ENCODE measurements at regions not wholly inside any gene's neighbourhood (a gene's known extent, or its start where the extent isn't known, plus 50 kb on each side); places are given as distances from the start of the nearest gene placed in this dataset.
"Not testable (repeated sequence)": the region's sequence is repeated elsewhere in the genome, so short reads cannot be mapped to it uniquely, and the experiment has no call there.

DNA sequence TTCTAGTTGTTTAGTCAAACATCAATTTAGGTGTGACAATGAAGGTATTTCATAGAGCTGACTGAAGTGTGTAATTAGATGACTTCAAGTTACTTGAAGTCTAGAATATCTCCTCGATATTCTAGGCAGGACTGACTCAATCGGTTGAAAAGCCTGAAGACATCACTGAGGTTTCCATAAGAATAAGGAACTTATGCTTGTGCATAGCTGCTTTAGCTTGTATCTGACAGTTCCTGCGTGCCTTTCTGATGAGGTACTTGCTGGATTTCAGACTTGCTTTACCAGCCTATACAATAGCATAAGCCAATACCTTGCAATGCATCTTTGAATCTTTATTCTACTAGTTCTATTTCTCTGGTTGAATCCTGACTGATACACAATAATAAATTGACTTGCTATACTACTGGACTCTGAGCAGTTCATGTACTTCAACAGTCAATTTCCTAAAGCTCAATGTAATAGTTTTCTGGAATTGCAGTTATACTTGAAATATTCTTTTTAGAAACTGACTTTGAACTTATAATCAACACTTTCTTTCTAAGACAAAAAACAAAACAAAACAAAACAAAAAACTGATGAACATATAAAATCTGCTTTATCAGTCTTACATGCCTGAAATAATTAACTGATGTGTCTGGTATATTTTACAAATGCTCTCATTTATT lies 1534.8 kb downstream of the SLITRK5 start:
- no peaks in the 10 kb centered on the region for H3K36me3 ChIP-seq
- 67 to 75% methylated on average over 3 of the region's 3 CpGs for WGBS, 2 donors
- no peak overlapping the region for H3K4me3 ChIP-seq (replicated peaks in 1 of 3)
- no peaks in the 10 kb centered on the region for H3K4me1 ChIP-seq
- intact Hi-C loops (cut with DNase I): no loop called here
- no peak overlapping the region for H3K27ac ChIP-seq
- no peak for TF ChIP-seq POLR2A (IDR thresholded peaks at IDR 0.05)
- TF ChIP-seq, protein P1, sequence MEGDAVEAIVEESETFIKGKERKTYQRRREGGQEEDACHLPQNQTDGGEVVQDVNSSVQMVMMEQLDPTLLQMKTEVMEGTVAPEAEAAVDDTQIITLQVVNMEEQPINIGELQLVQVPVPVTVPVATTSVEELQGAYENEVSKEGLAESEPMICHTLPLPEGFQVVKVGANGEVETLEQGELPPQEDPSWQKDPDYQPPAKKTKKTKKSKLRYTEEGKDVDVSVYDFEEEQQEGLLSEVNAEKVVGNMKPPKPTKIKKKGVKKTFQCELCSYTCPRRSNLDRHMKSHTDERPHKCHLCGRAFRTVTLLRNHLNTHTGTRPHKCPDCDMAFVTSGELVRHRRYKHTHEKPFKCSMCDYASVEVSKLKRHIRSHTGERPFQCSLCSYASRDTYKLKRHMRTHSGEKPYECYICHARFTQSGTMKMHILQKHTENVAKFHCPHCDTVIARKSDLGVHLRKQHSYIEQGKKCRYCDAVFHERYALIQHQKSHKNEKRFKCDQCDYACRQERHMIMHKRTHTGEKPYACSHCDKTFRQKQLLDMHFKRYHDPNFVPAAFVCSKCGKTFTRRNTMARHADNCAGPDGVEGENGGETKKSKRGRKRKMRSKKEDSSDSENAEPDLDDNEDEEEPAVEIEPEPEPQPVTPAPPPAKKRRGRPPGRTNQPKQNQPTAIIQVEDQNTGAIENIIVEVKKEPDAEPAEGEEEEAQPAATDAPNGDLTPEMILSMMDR (IDR thresholded peaks at IDR 0.05): no peak
- DNase-seq: no peak
- no peaks in the 10 kb centered on the region for H3K27me3 ChIP-seq
- H3K9me3 ChIP-seq: no peaks in the 10 kb centered on the region

DNA sequence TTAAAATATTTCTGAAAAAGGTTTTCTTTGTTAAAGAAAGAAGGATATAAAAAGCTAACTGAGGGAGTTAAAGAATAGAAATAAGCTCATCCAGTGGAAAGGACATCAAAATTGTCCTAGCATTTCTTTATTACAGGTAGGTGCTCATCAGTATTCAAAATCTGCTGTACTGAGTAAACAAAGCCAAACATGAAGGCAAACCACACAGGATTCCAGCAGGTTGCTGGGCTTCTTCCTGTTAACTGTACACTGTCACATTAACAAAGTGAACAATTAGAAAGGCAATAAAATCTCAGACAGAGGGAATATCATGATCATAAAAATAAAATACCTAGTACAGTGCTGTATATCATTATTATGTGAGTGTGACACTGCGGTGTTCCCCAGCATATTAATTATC lies 1541.0 kb downstream of the SLITRK5 start:
- intact Hi-C loops (cut with DNase I): no loop called here
- Histone ChIP-seq H3K36me3 (no peaks in the 10 kb centered on the region), H3K4me3 (replicated peaks in 1 of 3) (no peak overlapping the region), H3K9me3 (no peaks in the 10 kb centered on the region), H3K27me3 (no peaks in the 10 kb centered on the region), H3K4me1 (no peaks in the 10 kb centered on the region), H3K27ac (no peak overlapping the region)
- WGBS, 2 donors: 93% methylated on average over 1 of the region's 1 CpG
- DNase-seq: no peak
- TF ChIP-seq, protein P1 (IDR thresholded peaks at IDR 0.05): no peak
- TF ChIP-seq POLR2A (IDR thresholded peaks at IDR 0.05): no peak

DNA sequence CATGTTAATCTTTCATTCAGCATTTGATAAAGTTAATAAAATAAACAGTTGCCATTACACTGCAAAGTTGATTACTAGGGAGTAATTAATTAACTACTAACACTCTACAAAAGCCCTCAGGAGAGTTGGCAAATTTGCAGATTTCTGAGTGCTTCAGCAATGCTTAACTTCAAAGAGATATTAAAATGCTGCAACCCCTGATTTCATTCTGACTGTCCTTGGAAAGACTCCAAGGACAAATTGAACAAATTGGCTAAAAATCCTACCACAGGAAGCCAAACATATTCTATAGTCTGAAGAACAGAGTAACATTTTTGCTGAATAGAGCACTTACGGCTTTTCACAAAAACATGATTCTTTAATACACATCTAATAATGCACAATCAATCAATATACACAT lies 1543.0 kb downstream of the SLITRK5 start:
- WGBS, 2 donors: 80% methylated on average over 1 of the region's 1 CpG
- no peak for DNase-seq
- no peaks in the 10 kb centered on the region for H3K36me3 ChIP-seq
- H3K27ac ChIP-seq: no peak overlapping the region
- H3K9me3 ChIP-seq: no peaks in the 10 kb centered on the region
- no peaks in the 10 kb centered on the region for H3K4me1 ChIP-seq
- H3K27me3 ChIP-seq: no peaks in the 10 kb centered on the region
- no peak overlapping the region for H3K4me3 ChIP-seq (replicated peaks in 1 of 3)
- intact Hi-C loops (cut with DNase I): no loop called here
- TF ChIP-seq, protein P1 (IDR thresholded peaks at IDR 0.05): no peak
- TF ChIP-seq POLR2A (IDR thresholded peaks at IDR 0.05): no peak

DNA sequence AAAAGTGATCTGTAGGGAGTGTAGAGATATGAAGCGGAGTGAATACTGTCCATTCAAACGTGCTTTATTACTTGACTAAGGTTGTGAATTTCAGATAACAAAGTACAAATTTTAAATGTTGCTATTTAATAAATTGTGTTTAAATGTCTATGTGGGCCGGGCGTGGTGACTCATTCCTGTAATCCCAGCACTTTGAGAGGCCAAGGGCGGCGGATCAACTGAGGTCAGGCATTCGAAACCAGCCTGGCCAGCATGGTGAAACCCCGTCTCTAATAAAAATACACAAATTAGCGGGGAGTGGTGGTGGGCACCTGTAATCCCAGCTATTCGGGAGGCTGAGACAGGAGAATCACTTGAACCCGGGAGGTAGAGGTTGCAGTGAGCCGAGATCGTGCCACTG lies 1544.1 kb downstream of the SLITRK5 start:
- H3K9me3 ChIP-seq; H3K4me1 ChIP-seq; H3K4me3 ChIP-seq (replicated peaks in 1 of 3); H3K27ac ChIP-seq; DNase-seq; H3K36me3 ChIP-seq; H3K27me3 ChIP-seq; intact Hi-C loops (cut with DNase I): not testable (repeated sequence)
- 87 to 90% methylated on average over 13 of the region's 13 CpGs for WGBS, 2 donors

DNA sequence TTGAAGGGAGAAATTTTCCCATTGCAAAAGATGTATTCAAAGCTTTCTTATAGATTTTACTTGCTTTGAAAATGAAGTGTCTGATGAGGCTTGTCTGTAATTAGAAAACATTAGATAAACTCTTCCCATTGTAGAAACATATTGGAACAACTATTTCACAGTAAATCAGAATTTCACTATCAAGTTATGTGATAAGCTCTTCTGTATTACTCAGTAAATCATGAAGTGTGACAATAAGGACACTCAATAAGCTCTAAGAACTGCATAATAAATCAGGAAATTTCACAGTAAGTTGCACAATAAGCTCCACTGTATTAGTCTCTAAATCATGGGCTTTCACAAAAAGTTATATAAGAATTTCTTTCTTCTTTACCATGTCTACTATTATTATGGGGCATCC lies 1546.6 kb downstream of the SLITRK5 start:
- DNase-seq: no peak
- no peaks in the 10 kb centered on the region for H3K9me3 ChIP-seq
- no peaks in the 10 kb centered on the region for H3K27me3 ChIP-seq
- no peak overlapping the region for H3K4me3 ChIP-seq (replicated peaks in 1 of 3)
- intact Hi-C loops (cut with DNase I): no loop called here
- H3K36me3 ChIP-seq: no peaks in the 10 kb centered on the region
- TF ChIP-seq, protein P1 (IDR thresholded peaks at IDR 0.05): no peak
- TF ChIP-seq POLR2A (IDR thresholded peaks at IDR 0.05): no peak
- no peaks in the 10 kb centered on the region for H3K4me1 ChIP-seq
- no peak overlapping the region for H3K27ac ChIP-seq

Measured in thyroid gland (tissue), 4 donors.